Skeletal muscle cell (primary cell): ENCODE measurements at regions not wholly inside any gene's neighbourhood (a gene's known extent, or its start where the extent isn't known, plus 50 kb on each side); places are given as distances from the start of the nearest gene placed in this dataset.

Source experiments
- DNase-seq: peaks from one replicate; pipeline ENCODE4 v3.0.0-alpha.2; 2010; ENCODE audit warnings: low read depth
- H3K4me3 ChIP-seq: 2 replicates; pipeline ENCODE4 v1.5.1; 2011; ENCODE audit warnings: low read depth, mild to moderate bottlenecking, control low read depth, low read length, moderate library complexity

DNA sequence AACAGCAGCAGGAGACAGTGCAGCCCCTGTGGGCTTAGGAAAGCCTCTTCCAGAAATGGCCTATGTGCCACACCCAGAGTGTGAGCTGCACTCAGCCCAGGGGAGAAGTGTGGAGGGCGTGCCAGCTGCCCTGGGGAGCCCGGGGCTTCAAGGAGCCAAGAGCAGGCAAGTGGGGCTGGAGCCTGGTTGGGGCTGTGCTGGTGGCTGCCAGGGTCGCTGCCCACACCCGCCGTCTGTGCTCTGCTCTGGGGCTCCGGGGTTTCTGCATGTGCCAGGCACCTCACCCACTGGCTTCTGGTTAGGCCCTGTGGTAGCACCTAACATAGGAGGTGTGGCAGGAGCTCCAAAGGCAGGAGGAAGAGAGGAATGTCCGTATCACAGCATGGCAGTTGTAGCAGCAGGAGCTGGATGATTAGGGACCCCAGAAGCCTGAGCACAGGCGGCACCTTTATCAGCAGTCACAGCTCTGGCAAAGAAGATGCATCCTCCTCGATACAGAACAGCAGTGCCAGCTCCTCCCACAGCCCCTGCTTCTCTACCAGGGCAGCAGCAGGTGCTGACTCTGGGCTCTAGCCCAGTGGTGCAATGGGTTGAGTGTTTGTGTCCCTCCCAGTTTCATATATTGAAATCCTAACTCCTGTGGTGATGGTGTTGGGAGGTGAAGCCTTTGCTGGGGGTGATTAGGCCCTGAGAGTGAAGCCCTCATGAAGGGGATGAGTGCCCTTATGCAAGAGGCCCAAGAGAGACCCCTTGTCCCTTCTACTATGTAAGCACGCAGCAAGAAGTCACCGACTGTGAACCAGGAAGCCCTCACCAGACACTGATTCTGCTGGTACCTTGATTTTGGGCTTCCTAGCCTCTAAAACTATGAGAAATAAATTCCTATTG, 70.0 kb upstream of the KLF13 start:
- no peak overlapping the region for H3K4me3 ChIP-seq
- DNase-seq, result no peak

DNA sequence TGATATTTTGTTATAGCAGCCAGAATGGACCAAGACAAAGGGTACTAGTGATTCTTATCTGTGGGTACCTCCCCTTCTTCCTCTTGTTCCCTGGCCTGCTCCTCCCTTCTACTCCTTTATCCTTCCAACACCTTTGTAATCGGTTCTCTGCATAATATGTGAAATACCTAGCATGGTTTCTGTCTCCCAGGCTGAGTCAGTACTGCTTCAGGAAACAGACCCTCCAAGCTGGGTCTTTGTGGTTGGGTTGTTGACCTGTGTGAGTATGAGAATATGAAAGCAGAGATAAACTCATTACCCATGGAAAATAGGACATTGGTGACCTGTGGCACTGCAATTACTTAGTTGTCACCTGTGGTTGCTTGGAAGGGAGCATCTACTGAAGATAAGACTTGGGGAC, 69.3 kb upstream of the KLF13 start:
- H3K4me3 ChIP-seq, result no peak overlapping the region
- DNase-seq, result no peak

DNA sequence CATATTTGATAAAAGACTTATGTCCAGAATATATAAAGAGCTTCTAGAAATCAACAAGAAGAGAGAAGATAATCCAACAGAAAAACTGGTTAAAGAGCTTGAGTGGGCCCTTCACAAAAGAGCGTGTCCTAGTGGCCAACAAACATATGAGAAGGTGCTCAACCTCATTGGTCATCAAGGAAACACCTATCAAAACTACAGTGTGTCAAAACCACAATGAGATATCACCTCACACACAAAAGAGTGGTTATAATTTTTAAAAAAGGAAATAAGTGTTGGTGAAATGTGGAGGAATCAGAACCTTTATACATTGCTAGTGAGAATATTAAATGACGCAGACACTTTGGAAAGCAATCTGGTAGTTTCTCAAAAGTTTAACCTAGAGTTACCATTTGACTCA, 68.4 kb upstream of the KLF13 start:
- DNase-seq, result no peak
- H3K4me3 ChIP-seq, result no peak overlapping the region

GRCh38 chr15:31259562-31260252, 66.9 kb upstream of the KLF13 start:
- H3K4me3 ChIP-seq, result no peak overlapping the region
- DNase-seq, result no peak

DNA sequence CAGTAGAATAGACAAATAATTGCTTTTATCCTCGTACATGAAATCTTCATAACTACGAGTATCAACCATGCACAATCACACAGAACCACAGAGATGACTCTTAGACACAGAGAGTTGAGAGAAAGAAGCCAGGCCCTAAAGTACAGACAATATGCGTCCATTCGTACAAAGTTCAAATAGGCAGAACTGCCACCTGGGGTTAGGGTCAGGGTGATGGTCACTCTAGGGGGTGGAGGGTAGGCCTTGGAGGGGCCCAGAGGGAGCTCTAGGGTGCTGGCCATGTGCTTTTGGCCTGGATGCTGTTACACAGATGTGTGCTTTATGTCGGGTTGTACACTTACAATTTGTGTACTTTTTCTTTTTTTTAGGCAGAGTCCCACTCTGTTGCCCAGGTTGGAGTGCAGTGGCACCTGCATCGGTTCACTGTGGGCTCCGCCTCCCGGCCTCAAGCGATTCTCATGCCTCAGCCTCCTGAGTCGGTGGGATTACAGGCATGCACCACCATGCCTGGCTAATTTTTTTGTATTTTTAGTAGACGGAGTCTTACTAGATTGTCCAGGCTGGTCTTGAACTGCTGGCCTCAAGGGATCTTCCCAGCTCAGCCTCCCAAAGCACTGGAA, 65.9 kb upstream of the KLF13 start:
- no peak overlapping the region for H3K4me3 ChIP-seq
- DNase-seq, result no peak

DNA sequence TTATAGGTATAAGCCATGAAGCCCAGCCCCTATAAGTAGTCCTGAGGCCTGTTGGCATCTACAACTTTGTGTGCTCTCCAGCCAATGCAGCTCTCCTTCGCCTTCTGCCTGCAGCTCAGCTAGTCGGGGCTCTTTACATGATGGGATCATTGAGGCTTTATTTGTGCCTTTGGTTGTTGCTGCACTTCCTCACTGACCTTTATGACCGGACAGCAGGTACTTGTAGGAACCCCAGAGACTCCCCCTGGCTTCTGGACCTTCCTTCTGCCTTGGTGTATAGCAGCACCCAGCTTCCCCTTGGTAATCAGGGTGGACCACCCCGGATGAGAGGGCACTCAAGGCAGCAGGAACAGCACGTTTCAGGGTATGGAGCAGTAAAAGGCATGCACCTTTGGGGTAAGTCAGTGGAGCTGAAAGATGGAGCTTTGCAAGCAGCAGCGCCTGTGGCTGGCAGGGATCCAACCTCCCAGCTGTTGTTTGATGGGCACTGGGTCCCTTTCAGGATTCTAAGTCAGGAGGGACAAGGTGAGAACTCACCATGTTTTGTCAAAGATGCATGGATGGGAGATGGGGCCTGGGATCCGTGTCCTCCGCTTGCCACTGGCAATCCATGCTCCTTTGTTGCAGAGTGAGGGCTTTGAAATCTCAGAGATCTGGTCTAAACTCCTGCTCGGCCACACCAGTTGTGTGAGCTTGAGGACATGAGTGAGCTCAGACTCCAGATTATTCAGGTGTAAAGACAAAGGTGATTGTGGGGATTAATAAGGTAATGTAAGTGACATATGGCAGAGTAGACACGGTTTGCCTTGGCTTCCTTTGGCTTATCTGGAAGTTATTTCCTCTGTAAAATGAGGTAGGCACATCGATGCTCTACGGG, 65.1 kb upstream of the KLF13 start:
- no peak overlapping the region for H3K4me3 ChIP-seq
- no peak for DNase-seq

- no peak for DNase-seq
- no peak overlapping the region for H3K4me3 ChIP-seq
Observed at GRCh38 chr15:31262143-31262530, 64.5 kb upstream of the KLF13 start.

DNA sequence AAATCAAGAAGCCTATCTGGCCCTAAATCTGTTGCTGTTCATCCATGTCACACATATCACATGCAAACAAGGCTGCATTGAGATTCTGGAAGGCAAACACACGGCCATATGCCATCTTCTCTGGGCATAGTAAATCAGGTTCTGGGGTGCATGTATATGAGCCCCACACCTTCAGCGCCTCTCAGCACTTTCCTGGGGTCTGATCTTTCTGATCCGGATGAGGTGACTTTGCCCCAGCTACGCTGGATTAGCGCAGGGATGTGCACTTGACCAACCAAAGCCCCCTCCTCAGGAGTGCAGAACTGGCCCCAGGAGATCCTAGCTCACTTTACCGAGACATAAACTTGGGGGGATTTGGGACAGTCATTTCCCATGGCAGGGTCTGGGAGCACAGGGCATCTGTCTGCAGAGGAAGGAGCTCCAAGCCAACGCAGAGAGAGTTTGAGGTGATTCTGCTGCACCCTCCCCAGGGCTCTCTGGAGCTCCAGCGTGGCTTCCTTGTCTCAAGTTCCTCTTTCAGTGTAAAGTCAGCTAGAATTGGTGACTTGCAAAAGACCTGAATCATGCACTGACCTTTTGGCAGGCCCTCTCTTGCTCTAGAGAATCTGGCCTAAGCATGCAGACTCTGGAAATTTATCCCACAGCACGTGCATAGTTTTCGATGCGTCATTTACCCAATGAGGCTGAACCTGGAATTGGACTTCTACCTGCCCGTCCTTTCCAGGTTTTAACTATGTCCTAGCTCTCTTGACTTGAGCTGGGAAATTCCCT, 63.5 kb upstream of the KLF13 start:
- no peak for DNase-seq
- H3K4me3 ChIP-seq, result no peak overlapping the region

- H3K4me3 ChIP-seq, result no peak overlapping the region
- no peak for DNase-seq
Observed at GRCh38 chr15:31263751-31264558, 62.7 kb upstream of the KLF13 start.

DNA sequence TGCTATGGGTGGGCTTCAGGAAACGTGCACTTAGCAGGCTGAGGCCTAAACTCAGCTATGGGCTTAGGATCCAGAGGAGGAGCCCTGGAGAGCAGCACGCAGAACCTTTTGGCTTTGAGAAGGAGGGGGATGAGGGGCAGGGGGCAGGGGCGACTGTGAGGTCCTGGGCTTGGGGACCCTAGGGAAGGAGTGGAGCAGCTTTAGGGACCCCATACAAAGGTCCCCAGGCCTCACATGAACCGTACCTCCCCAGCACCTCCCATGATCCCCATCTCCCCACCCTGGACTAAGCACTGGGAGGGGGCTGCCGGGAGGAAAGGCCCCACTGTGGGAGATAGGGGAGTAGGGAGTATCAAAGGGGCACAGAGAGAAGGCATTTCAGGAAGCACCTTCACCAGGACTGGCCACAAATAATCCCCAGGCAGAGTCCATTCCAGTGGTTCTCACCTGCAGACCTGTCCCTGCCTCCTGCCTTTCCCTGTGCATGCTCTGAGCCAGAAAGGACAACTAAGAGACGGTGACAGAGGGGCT, 62.0 kb upstream of the KLF13 start:
- no peak for DNase-seq
- no peak overlapping the region for H3K4me3 ChIP-seq

- no peak for DNase-seq
- H3K4me3 ChIP-seq, result no peak overlapping the region
Observed at GRCh38 chr15:31265090-31265870, 61.4 kb upstream of the KLF13 start.

- no peak overlapping the region for H3K4me3 ChIP-seq
- peak; percentile 58 for DNase-seq
Observed at GRCh38 chr15:31265871-31266711, 60.5 kb upstream of the KLF13 start.

DNA sequence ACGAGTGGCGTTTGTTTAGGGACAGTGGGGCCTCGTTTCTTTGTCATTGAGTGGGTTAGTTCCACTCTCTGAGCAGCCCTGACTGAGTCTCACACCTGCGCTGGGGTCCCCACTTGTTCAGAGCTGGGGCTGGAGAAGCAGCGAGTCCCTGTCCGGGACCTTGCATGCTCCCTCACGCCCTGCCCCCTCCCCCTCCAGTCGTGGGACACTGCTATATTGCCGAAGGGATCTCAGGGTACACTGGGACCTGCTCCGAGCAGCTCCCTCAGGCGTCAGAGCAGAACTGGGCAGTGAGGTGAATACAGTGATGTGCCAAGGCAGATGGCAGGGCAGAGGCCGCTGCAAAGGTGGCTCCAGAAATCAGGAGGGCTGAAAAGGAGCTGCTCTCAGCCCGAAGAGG, 59.9 kb upstream of the KLF13 start:
- no peak overlapping the region for H3K4me3 ChIP-seq
- no peak for DNase-seq

DNA sequence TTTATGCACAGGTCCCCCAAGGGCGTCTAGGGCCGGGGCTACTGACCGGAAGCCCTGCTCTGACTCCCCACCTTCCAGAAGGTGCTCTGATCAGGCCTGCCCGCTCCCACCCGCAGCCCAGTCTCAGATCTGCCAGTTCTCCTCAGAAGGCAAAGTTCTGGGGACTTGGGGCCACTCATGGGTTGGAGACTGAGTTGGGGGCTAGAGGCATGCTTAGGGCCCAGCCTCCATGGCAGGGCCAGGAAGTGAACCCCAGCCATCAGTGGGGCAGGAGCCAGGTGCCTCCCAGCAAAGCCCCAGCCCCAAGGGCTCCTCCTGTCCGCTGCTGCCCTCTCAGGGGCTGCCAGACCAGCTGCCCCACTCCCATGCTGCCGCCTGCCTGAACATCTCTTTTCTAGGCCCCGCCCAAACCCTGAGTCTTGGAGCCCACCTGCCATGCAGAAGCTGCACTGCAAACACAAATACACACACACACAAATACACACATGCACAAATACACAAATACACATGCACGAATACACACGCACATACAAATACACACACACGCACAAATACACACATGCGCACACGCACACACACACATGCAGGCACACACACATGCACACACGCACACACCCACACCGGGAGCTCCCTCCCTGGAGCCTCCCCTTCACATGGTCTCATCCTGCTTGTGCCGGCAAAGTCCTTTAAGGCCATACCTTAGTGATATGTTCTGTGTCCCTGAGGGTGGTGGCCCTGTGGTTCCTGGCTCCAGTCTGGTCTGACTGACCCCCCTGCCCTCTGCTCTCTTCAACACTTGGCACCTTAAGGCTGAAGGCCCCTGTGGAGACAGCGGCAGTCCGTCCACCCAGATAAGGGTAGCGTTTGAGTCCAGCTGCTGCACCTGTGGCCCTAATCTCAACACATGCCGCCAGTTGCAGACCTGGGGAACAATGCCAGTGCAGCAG, 59.2 kb upstream of the KLF13 start:
- no peak overlapping the region for H3K4me3 ChIP-seq
- no peak for DNase-seq

DNA sequence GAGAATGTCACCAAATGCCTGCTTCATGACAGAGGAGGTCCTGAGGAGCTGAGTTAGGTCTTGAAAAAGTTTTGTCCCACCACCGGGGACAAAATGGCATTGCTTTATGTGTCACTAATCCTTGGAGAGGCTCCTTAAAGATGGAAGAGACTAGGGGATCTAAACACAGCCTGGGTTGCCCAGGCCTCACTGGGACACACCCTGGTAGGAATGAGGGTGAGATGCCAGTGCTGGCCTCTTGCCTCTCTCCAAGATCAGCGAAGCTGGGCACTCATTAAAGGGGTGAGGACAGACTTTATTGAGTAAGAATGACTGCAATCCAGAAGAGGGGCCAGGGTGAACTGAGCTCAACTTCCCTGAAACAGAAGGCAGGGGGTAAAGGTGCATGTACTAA, 58.5 kb upstream of the KLF13 start:
- DNase-seq, result no peak
- H3K4me3 ChIP-seq, result no peak overlapping the region
